GM23338 (cell line): ENCODE measurements at regions not wholly inside any gene's neighbourhood (a gene's known extent, or its start where the extent isn't known, plus 50 kb on each side); places are given as distances from the start of the nearest gene placed in this dataset.

ENCODE experiments used
- CREB1 ChIP-seq: fragments of 250-450 bp; sonication (Bioruptor Pico); IDR thresholded peaks from 2 replicates; pipeline ENCODE4 v1.5.0; 2020; ENCODE audit warnings: low read depth, mild to moderate bottlenecking, moderate library complexity
- CTCF ChIP-seq, 2 experiments: fragments of 200-600 bp in 1 of 2; sonication (generic) in 1 of 2; conservative IDR thresholded peaks; 2 replicates each; pipeline versions ENCODE4 v1.5.1 to v1.6.1; 2016 to 2017; ENCODE audit warnings: antibody characterized with exemption in 2 of 2, low read depth in 2 of 2, mild to moderate bottlenecking in 2 of 2, moderate library complexity in 1 of 2
- EZH2 ChIP-seq: fragments of 200-600 bp; sonication (generic); IDR thresholded peaks from one replicate; pipeline ENCODE4 v1.8.0; 2017; ENCODE audit warnings: antibody characterized with exemption, mild to moderate bottlenecking, low read depth; ENCODE audit not compliant: unreplicated experiment
- EZH2phosphoT487 ChIP-seq: fragments of 200-600 bp; sonication (generic); IDR thresholded peaks from one replicate; pipeline ENCODE4 v1.8.1; 2018; ENCODE audit warnings: antibody characterized with exemption; ENCODE audit not compliant: unreplicated experiment
- JUNB ChIP-seq: IDR thresholded peaks from one replicate; pipeline ENCODE4 v1.6.1; 2016; ENCODE audit warnings: antibody characterized with exemption; ENCODE audit not compliant: unreplicated experiment
- NANOG ChIP-seq: IDR thresholded peaks from 2 replicates; pipeline ENCODE4 v1.6.1; 2016; ENCODE audit warnings: antibody characterized with exemption, borderline replicate concordance
- POLR2AphosphoS5 ChIP-seq: IDR thresholded peaks from 2 replicates; pipeline ENCODE4 v1.6.1; 2016; ENCODE audit warnings: antibody characterized with exemption, low read depth
- STAT1 ChIP-seq: IDR thresholded peaks from one replicate; pipeline ENCODE4 v1.6.1; 2016; ENCODE audit warnings: antibody characterized with exemption; ENCODE audit not compliant: unreplicated experiment
- ZNF114 ChIP-seq: fragments of 250-450 bp; sonication (Bioruptor Pico); IDR thresholded peaks from 2 replicates; pipeline ENCODE4 v1.5.0; 2020; ENCODE audit warnings: mild to moderate bottlenecking, moderate library complexity
- ZNF331 ChIP-seq: fragments of 250-450 bp; sonication (Bioruptor Pico); IDR thresholded peaks from 2 replicates; pipeline ENCODE4 v1.5.0; 2020; ENCODE audit warnings: low read depth, mild to moderate bottlenecking, moderate library complexity
- ZNF462 ChIP-seq: fragments of 250-450 bp; sonication (Bioruptor Pico); IDR thresholded peaks from 2 replicates; pipeline ENCODE4 v1.5.0; 2020; ENCODE audit warnings: mild to moderate bottlenecking, moderate library complexity
- TF ChIP-seq, protein P1 (sequence below): IDR thresholded peaks from one replicate; pipeline ENCODE4 v1.6.1; 2018; ENCODE audit warnings: antibody characterized with exemption; ENCODE audit not compliant: unreplicated experiment
- TF ChIP-seq, protein P2 (sequence below): IDR thresholded peaks from 2 replicates; pipeline ENCODE4 v1.6.1; 2016; ENCODE audit warnings: antibody characterized with exemption

GRCh38 chr6:98634569-98634968 lies 199.8 kb upstream of the POU3F2 start:
- TF ChIP-seq, protein P1, sequence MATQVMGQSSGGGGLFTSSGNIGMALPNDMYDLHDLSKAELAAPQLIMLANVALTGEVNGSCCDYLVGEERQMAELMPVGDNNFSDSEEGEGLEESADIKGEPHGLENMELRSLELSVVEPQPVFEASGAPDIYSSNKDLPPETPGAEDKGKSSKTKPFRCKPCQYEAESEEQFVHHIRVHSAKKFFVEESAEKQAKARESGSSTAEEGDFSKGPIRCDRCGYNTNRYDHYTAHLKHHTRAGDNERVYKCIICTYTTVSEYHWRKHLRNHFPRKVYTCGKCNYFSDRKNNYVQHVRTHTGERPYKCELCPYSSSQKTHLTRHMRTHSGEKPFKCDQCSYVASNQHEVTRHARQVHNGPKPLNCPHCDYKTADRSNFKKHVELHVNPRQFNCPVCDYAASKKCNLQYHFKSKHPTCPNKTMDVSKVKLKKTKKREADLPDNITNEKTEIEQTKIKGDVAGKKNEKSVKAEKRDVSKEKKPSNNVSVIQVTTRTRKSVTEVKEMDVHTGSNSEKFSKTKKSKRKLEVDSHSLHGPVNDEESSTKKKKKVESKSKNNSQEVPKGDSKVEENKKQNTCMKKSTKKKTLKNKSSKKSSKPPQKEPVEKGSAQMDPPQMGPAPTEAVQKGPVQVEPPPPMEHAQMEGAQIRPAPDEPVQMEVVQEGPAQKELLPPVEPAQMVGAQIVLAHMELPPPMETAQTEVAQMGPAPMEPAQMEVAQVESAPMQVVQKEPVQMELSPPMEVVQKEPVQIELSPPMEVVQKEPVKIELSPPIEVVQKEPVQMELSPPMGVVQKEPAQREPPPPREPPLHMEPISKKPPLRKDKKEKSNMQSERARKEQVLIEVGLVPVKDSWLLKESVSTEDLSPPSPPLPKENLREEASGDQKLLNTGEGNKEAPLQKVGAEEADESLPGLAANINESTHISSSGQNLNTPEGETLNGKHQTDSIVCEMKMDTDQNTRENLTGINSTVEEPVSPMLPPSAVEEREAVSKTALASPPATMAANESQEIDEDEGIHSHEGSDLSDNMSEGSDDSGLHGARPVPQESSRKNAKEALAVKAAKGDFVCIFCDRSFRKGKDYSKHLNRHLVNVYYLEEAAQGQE, result no peak
- no peak for TF ChIP-seq CTCF (conservative IDR thresholded peaks at IDR 0.05; ENCODE audit: low read depth in 2 of 2)
- TF ChIP-seq STAT1, result no peak
- no peak for TF ChIP-seq EZH2
- TF ChIP-seq, protein P2, sequence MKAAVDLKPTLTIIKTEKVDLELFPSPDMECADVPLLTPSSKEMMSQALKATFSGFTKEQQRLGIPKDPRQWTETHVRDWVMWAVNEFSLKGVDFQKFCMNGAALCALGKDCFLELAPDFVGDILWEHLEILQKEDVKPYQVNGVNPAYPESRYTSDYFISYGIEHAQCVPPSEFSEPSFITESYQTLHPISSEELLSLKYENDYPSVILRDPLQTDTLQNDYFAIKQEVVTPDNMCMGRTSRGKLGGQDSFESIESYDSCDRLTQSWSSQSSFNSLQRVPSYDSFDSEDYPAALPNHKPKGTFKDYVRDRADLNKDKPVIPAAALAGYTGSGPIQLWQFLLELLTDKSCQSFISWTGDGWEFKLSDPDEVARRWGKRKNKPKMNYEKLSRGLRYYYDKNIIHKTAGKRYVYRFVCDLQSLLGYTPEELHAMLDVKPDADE, result no peak
- no peak for TF ChIP-seq CREB1
- TF ChIP-seq POLR2AphosphoS5, result no peak
- TF ChIP-seq EZH2phosphoT487, result no peak
- no peak for TF ChIP-seq NANOG
- TF ChIP-seq JUNB, result no peak
- no peak for TF ChIP-seq ZNF331 (CRISPR knock-in tag)
- TF ChIP-seq ZNF462 (CRISPR knock-in tag), result peak; percentile 81
- TF ChIP-seq ZNF114 (CRISPR knock-in tag), result no peak
